ENCODE measurements at regions not wholly inside any gene's neighbourhood (a gene's known extent, or its start where the extent isn't known, plus 50 kb on each side); places are given as distances from the start of the nearest gene placed in this dataset.

DNA sequence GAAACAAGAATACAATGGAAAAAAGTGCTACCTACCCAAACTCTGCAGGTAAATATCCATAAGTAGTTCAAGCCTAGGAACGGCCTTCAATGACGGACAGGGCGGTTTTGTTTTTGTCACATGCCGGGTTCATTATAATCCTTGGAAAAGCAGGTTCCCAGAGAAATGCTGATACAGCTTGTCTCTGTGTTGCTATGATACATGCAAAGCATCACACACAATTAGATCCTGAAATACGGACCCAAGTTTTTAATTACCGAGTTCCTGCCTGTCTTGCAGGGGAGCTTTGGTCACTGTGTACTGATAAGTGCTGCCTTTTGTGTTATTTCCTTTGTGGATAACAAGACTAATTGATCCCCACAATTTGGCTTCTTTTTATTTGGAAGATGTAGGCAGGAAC lies 217.4 kb downstream of the HAPSTR1 start:
- CTCF ChIA-PET: no interaction called here
- DNase-seq (ENCODE audit: low read depth): no peak
- POLR2A ChIA-PET: no interaction called here
- H3K36me3 ChIP-seq (ENCODE audit: control insufficient read depth, insufficient read depth, low read length): no peaks in the 10 kb centered on the region
- H3K27me3 ChIP-seq (ENCODE audit: control insufficient read depth, insufficient read depth, low read length): no peaks in the 10 kb centered on the region
- H3K4me3 ChIP-seq (ENCODE audit: low read depth, low read length): no peak overlapping the region
- TF ChIP-seq, protein P1, sequence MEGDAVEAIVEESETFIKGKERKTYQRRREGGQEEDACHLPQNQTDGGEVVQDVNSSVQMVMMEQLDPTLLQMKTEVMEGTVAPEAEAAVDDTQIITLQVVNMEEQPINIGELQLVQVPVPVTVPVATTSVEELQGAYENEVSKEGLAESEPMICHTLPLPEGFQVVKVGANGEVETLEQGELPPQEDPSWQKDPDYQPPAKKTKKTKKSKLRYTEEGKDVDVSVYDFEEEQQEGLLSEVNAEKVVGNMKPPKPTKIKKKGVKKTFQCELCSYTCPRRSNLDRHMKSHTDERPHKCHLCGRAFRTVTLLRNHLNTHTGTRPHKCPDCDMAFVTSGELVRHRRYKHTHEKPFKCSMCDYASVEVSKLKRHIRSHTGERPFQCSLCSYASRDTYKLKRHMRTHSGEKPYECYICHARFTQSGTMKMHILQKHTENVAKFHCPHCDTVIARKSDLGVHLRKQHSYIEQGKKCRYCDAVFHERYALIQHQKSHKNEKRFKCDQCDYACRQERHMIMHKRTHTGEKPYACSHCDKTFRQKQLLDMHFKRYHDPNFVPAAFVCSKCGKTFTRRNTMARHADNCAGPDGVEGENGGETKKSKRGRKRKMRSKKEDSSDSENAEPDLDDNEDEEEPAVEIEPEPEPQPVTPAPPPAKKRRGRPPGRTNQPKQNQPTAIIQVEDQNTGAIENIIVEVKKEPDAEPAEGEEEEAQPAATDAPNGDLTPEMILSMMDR (IDR thresholded peaks at IDR 0.05; ENCODE audit: insufficient read depth, low read depth, low read length): no peak

DNA sequence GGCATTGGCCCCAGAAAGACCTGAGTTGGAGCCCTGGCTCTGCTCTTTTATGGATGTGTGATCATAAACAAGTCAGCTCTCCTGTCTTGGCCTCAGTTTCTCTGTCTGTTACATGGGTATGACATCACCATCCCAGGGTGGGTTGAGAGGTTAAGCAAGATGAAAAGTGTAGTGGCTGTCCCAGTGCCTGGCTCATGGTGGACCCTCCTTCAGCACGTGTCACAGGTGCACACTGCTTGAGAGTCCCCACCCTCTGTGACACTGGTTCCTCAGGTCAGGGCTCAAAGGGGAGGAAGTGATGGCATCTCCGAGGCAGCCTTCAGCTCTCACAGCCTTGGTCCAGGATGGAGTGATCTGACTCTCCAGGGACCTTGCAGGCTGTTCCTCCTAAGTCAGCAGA lies 218.4 kb downstream of the HAPSTR1 start:
- ChIA-PET CTCF (no interaction called here), POLR2A (no interaction called here)
- DNase-seq (ENCODE audit: low read depth): no peak
- TF ChIP-seq, protein P1 (IDR thresholded peaks at IDR 0.05; ENCODE audit: insufficient read depth, low read depth, low read length): no peak
- H3K4me3 ChIP-seq (ENCODE audit: low read depth, low read length): no peak overlapping the region
- H3K36me3 ChIP-seq (ENCODE audit: control insufficient read depth, insufficient read depth, low read length): no peaks in the 10 kb centered on the region
- no peaks in the 10 kb centered on the region for H3K27me3 ChIP-seq (ENCODE audit: control insufficient read depth, insufficient read depth, low read length)

DNA sequence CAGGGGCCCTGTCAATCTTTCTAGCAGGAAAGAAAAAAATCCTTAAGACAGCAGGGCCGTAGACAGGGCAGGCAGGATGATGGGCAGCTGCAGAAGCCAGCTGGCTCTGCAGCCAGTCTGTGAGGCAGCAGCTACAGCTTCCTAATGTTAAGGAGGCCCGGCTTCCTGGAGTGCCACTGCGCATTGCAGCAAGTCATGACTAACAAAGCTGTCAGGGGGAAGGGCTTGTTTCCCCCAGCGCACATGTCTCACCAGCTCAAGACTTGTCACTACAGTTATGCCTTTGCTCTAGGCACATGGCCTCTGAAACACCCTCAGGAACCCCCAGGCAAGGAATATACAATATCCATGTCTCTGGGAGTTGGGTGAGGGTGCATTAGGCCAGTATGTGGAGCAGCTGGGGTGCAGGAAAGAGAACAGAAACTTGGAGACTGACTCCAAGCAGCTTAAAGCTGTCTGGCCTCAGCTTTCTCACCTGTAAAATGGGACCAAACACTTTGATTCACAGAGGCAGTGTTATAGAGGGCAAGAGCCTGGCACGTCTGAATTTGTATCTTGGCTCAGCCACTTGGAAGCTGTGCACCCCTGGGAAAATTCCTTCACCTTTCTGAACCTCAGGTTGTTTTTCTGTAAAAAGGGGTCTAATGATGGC lies 220.0 kb downstream of the HAPSTR1 start:
- DNase-seq (ENCODE audit: low read depth): no peak
- TF ChIP-seq, protein P1 (IDR thresholded peaks at IDR 0.05; ENCODE audit: insufficient read depth, low read depth, low read length): no peak
- Histone ChIP-seq H3K36me3 (ENCODE audit: control insufficient read depth, insufficient read depth, low read length) (no peaks in the 10 kb centered on the region), H3K4me3 (ENCODE audit: low read depth, low read length) (no peak overlapping the region), H3K27me3 (ENCODE audit: control insufficient read depth, insufficient read depth, low read length) (no peaks in the 10 kb centered on the region)
- CTCF ChIA-PET: interaction anchor here (1.3 kb wide), 1 partner anchor 14 kb away, joined by 3 read pairs; no protein-coding TSS in a partner anchor
- POLR2A ChIA-PET: no interaction called here

DNA sequence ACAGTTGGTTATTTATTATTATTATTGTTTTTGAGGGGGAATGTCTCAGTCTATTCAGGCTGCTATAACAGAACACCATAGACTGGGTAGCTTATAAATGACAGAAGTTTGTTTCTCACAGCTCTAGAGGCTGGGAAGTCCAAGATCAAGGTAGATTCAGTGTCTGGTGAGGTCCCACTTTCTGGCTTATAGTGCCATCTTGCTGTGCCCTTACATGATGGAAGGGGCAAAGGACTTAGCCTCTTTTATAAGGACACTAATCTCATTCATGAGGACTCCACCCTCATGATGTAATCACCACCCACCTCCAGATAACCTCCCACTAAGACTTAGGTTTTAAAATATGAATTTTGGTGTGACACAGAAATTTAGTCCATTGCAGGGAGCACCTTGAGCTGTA lies 224.6 kb downstream of the HAPSTR1 start:
- no peaks in the 10 kb centered on the region for H3K36me3 ChIP-seq (ENCODE audit: control insufficient read depth, insufficient read depth, low read length)
- POLR2A ChIA-PET: no interaction called here
- CTCF ChIA-PET: no interaction called here
- H3K27me3 ChIP-seq (ENCODE audit: control insufficient read depth, insufficient read depth, low read length): no peaks in the 10 kb centered on the region
- TF ChIP-seq, protein P1 (IDR thresholded peaks at IDR 0.05; ENCODE audit: insufficient read depth, low read depth, low read length): no peak
- DNase-seq (ENCODE audit: low read depth): no peak
- no peak overlapping the region for H3K4me3 ChIP-seq (ENCODE audit: low read depth, low read length)

DNA sequence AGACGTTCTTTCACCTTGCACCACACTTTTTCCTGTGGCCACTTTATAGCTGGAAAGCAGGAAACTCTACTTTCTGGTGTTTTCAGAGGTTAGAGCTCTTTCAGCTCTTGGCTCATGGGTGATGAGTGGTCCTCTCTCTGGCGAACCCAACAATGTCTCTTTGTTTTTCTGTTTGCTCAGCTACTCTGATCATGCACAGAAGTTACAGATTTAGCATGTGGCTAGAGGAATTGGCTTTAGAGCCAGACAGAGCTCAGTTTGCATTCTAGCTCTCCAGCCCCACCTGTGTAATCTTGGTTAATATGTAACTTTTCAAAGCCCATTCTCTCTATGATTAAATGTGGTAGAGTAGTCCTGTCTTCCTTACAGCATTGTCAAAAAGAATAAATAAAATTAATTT lies 225.2 kb downstream of the HAPSTR1 start:
- Histone ChIP-seq H3K36me3 (ENCODE audit: control insufficient read depth, insufficient read depth, low read length) (no peaks in the 10 kb centered on the region), H3K4me3 (ENCODE audit: low read depth, low read length) (no peak overlapping the region), H3K27me3 (ENCODE audit: control insufficient read depth, insufficient read depth, low read length) (no peaks in the 10 kb centered on the region)
- CTCF ChIA-PET: no interaction called here
- TF ChIP-seq, protein P1 (IDR thresholded peaks at IDR 0.05; ENCODE audit: insufficient read depth, low read depth, low read length): no peak
- POLR2A ChIA-PET: no interaction called here
- DNase-seq (ENCODE audit: low read depth): no peak

Measured in BJ (cell line).